ENCODE measurements at regions not wholly inside any gene's neighbourhood (a gene's known extent, or its start where the extent isn't known, plus 50 kb on each side); places are given as distances from the start of the nearest gene placed in this dataset.
"Not testable (repeated sequence)": the region's sequence is repeated elsewhere in the genome, so short reads cannot be mapped to it uniquely, and the experiment has no call there.

- no peak overlapping the region for H3K27ac ChIP-seq (ENCODE audit: low read length)
- no peak overlapping the region for H3K9ac ChIP-seq (ENCODE audit: low read length)
- no peaks in the 10 kb centered on the region for H3K27me3 ChIP-seq (ENCODE audit: control insufficient read depth, insufficient read depth, low read length)
- H3K4me1 ChIP-seq (ENCODE audit: control insufficient read depth, low read depth, low read length) = peaks cover 18% of the 10 kb centered on the region
- peak overlapping the region; percentile 44 for H3K4me3 ChIP-seq (ENCODE audit: low read length)
- no peaks in the 10 kb centered on the region for H3K36me3 ChIP-seq (ENCODE audit: control insufficient read depth, low read depth, low read length)
- peaks cover 5% of the 10 kb centered on the region for H3K9me3 ChIP-seq (ENCODE audit: control insufficient read depth, low read depth, low read length)
Measured at GRCh38 chr12:68539615-68539952, 71.1 kb upstream of the RAP1B start.

- H3K9me3 ChIP-seq (ENCODE audit: control insufficient read depth, low read depth, low read length); H3K36me3 ChIP-seq (ENCODE audit: control insufficient read depth, low read depth, low read length); H3K4me3 ChIP-seq (ENCODE audit: low read length); H3K27ac ChIP-seq (ENCODE audit: low read length); H3K27me3 ChIP-seq (ENCODE audit: control insufficient read depth, insufficient read depth, low read length); H3K9ac ChIP-seq (ENCODE audit: low read length): not testable (repeated sequence)
- peaks cover 18% of the 10 kb centered on the region for H3K4me1 ChIP-seq (ENCODE audit: control insufficient read depth, low read depth, low read length)
Measured at GRCh38 chr12:68540768-68541167, 69.9 kb upstream of the RAP1B start.

GRCh38 chr12:68547318-68547717, 63.4 kb upstream of the RAP1B start:
- not testable (repeated sequence) for H3K36me3 ChIP-seq (ENCODE audit: control insufficient read depth, low read depth, low read length); H3K9me3 ChIP-seq (ENCODE audit: control insufficient read depth, low read depth, low read length); H3K27ac ChIP-seq (ENCODE audit: low read length); H3K9ac ChIP-seq (ENCODE audit: low read length); H3K4me1 ChIP-seq (ENCODE audit: control insufficient read depth, low read depth, low read length); H3K27me3 ChIP-seq (ENCODE audit: control insufficient read depth, insufficient read depth, low read length); H3K4me3 ChIP-seq (ENCODE audit: low read length)

- H3K9me3 ChIP-seq (ENCODE audit: control insufficient read depth, low read depth, low read length); H3K27ac ChIP-seq (ENCODE audit: low read length); H3K27me3 ChIP-seq (ENCODE audit: control insufficient read depth, insufficient read depth, low read length); H3K4me3 ChIP-seq (ENCODE audit: low read length); H3K4me1 ChIP-seq (ENCODE audit: control insufficient read depth, low read depth, low read length); H3K36me3 ChIP-seq (ENCODE audit: control insufficient read depth, low read depth, low read length); H3K9ac ChIP-seq (ENCODE audit: low read length): not testable (repeated sequence)
Measured at GRCh38 chr12:68552605-68553195, 58.0 kb upstream of the RAP1B start.

GRCh38 chr12:68557011-68557730, 53.5 kb upstream of the RAP1B start:
- peaks cover 8% of the 10 kb centered on the region for H3K4me1 ChIP-seq (ENCODE audit: control insufficient read depth, low read depth, low read length)
- H3K27me3 ChIP-seq (ENCODE audit: control insufficient read depth, insufficient read depth, low read length) = no peaks in the 10 kb centered on the region
- no peak overlapping the region for H3K9ac ChIP-seq (ENCODE audit: low read length)
- no peaks in the 10 kb centered on the region for H3K9me3 ChIP-seq (ENCODE audit: control insufficient read depth, low read depth, low read length)
- H3K27ac ChIP-seq (ENCODE audit: low read length) = no peak overlapping the region
- no peaks in the 10 kb centered on the region for H3K36me3 ChIP-seq (ENCODE audit: control insufficient read depth, low read depth, low read length)
- no peak overlapping the region for H3K4me3 ChIP-seq (ENCODE audit: low read length)

- H3K27ac ChIP-seq (ENCODE audit: low read length) = no peak overlapping the region
- no peaks in the 10 kb centered on the region for H3K9me3 ChIP-seq (ENCODE audit: control insufficient read depth, low read depth, low read length)
- H3K36me3 ChIP-seq (ENCODE audit: control insufficient read depth, low read depth, low read length) = no peaks in the 10 kb centered on the region
- H3K4me1 ChIP-seq (ENCODE audit: control insufficient read depth, low read depth, low read length) = peaks cover 8% of the 10 kb centered on the region
- H3K27me3 ChIP-seq (ENCODE audit: control insufficient read depth, insufficient read depth, low read length) = no peaks in the 10 kb centered on the region
- H3K9ac ChIP-seq (ENCODE audit: low read length) = no peak overlapping the region
- H3K4me3 ChIP-seq (ENCODE audit: low read length) = no peak overlapping the region
Measured at GRCh38 chr12:68559246-68559645, 51.5 kb upstream of the RAP1B start.

GRCh38 chr12:68559984-68560850, 50.5 kb upstream of the RAP1B start:
- Histone ChIP-seq H3K9me3 (ENCODE audit: control insufficient read depth, low read depth, low read length) (no peaks in the 10 kb centered on the region), H3K9ac (ENCODE audit: low read length) (no peak overlapping the region), H3K27ac (ENCODE audit: low read length) (no peak overlapping the region), H3K4me3 (ENCODE audit: low read length) (no peak overlapping the region), H3K4me1 (ENCODE audit: control insufficient read depth, low read depth, low read length) (peaks cover 8% of the 10 kb centered on the region), H3K27me3 (ENCODE audit: control insufficient read depth, insufficient read depth, low read length) (no peaks in the 10 kb centered on the region), H3K36me3 (ENCODE audit: control insufficient read depth, low read depth, low read length) (no peaks in the 10 kb centered on the region)

- H3K27ac ChIP-seq (ENCODE audit: low read length) = no peak overlapping the region
- peaks cover 8% of the 10 kb centered on the region for H3K4me1 ChIP-seq (ENCODE audit: control insufficient read depth, low read depth, low read length)
- H3K36me3 ChIP-seq (ENCODE audit: control insufficient read depth, low read depth, low read length) = no peaks in the 10 kb centered on the region
- H3K9ac ChIP-seq (ENCODE audit: low read length) = no peak overlapping the region
- no peaks in the 10 kb centered on the region for H3K9me3 ChIP-seq (ENCODE audit: control insufficient read depth, low read depth, low read length)
- H3K4me3 ChIP-seq (ENCODE audit: low read length) = no peak overlapping the region
- H3K27me3 ChIP-seq (ENCODE audit: control insufficient read depth, insufficient read depth, low read length) = no peaks in the 10 kb centered on the region
Measured at GRCh38 chr12:68560851-68561422, 49.8 kb upstream of the RAP1B start.
